ENCODE measurements at regions not wholly inside any gene's neighbourhood (a gene's known extent, or its start where the extent isn't known, plus 50 kb on each side); places are given as distances from the start of the nearest gene placed in this dataset.

GRCh38 chr21:28608646-28609045 lies 384.0 kb downstream of the LTN1 start:
- no peaks in the 10 kb centered on the region for H3K36me3 Mint-ChIP-seq (ENCODE audit: insufficient read depth, unreplicated experiment)
- BruUV-seq (replicated peaks): no TSS peak
- intact Hi-C loops (cut with micrococcal nuclease): no loop called here
- H3K9me3 Mint-ChIP-seq (ENCODE audit: unreplicated experiment): no peaks in the 10 kb centered on the region
- no peaks in the 10 kb centered on the region for H3K4me1 Mint-ChIP-seq (ENCODE audit: insufficient read depth, unreplicated experiment)
- no peak overlapping the region for H3K4me3 Mint-ChIP-seq (ENCODE audit: unreplicated experiment)
- TF ChIP-seq, protein P1, sequence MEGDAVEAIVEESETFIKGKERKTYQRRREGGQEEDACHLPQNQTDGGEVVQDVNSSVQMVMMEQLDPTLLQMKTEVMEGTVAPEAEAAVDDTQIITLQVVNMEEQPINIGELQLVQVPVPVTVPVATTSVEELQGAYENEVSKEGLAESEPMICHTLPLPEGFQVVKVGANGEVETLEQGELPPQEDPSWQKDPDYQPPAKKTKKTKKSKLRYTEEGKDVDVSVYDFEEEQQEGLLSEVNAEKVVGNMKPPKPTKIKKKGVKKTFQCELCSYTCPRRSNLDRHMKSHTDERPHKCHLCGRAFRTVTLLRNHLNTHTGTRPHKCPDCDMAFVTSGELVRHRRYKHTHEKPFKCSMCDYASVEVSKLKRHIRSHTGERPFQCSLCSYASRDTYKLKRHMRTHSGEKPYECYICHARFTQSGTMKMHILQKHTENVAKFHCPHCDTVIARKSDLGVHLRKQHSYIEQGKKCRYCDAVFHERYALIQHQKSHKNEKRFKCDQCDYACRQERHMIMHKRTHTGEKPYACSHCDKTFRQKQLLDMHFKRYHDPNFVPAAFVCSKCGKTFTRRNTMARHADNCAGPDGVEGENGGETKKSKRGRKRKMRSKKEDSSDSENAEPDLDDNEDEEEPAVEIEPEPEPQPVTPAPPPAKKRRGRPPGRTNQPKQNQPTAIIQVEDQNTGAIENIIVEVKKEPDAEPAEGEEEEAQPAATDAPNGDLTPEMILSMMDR (IDR thresholded peaks at IDR 0.05; ENCODE audit: unreplicated experiment): no peak
- CTCF ChIA-PET: interaction anchor here (1.0 kb wide), 1 partner anchor 15 kb away, joined by 3 read pairs; no protein-coding TSS in a partner anchor
- peak; percentile 6 for DNase-seq (ENCODE audit: unreplicated experiment)
- H3K27me3 Mint-ChIP-seq (ENCODE audit: insufficient read depth, unreplicated experiment): no peaks in the 10 kb centered on the region
- no peak overlapping the region for H3K27ac Mint-ChIP-seq (ENCODE audit: low read depth, unreplicated experiment)
- POLR2A ChIA-PET: no interaction called here

GRCh38 chr21:28607545-28607944 lies 385.1 kb downstream of the LTN1 start:
- intact Hi-C loops (cut with micrococcal nuclease): no loop called here
- no peak for DNase-seq (ENCODE audit: unreplicated experiment)
- POLR2A ChIA-PET: no interaction called here
- H3K36me3 Mint-ChIP-seq (ENCODE audit: insufficient read depth, unreplicated experiment): peaks cover 7% of the 10 kb centered on the region
- CTCF ChIA-PET: interaction anchor here (0.6 kb wide), 2 partner anchors 514 to 1536 kb away, joined by 3 read pairs; no protein-coding TSS in a partner anchor
- H3K27ac Mint-ChIP-seq (ENCODE audit: low read depth, unreplicated experiment): no peak overlapping the region
- no TSS peak for BruUV-seq (replicated peaks)
- H3K4me3 Mint-ChIP-seq (ENCODE audit: unreplicated experiment): no peak overlapping the region
- no peaks in the 10 kb centered on the region for H3K4me1 Mint-ChIP-seq (ENCODE audit: insufficient read depth, unreplicated experiment)
- no peaks in the 10 kb centered on the region for H3K9me3 Mint-ChIP-seq (ENCODE audit: unreplicated experiment)
- TF ChIP-seq, protein P1 (IDR thresholded peaks at IDR 0.05; ENCODE audit: unreplicated experiment): no peak
- H3K27me3 Mint-ChIP-seq (ENCODE audit: insufficient read depth, unreplicated experiment): no peaks in the 10 kb centered on the region

DNA sequence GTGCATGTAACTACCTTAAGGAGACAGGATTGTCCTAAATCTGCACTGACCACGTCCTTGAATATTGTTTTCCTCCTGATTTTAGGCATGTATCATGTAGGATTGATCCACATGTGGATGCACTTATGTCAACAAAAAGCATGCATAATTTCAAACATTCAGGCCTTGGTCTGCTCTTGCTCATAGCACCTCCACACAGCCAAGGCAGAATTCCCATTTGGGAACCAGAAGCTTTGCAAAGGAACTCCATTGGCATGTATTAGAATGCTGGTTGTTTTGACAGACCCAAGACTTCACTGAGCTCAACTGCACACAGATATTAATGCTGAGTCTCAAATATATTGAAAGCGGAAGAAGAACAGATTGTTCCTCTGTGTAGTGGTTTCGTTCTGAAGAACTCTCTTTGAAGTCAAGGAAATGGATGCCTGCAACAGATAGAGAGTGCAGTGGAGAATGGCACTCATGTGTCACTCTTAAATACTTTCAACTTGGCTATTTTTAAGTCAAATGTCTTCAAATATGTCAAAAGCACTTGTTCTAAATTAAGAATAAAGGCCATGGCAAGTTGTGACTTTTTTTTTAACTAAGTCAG lies 387.6 kb downstream of the LTN1 start:
- Mint-ChIP-seq H3K36me3 (ENCODE audit: insufficient read depth, unreplicated experiment) (peaks cover 7% of the 10 kb centered on the region), H3K4me1 (ENCODE audit: insufficient read depth, unreplicated experiment) (peaks cover 5% of the 10 kb centered on the region), H3K9me3 (ENCODE audit: unreplicated experiment) (peaks cover 12% of the 10 kb centered on the region), H3K27me3 (ENCODE audit: insufficient read depth, unreplicated experiment) (no peaks in the 10 kb centered on the region), H3K4me3 (ENCODE audit: unreplicated experiment) (no peak overlapping the region), H3K27ac (ENCODE audit: low read depth, unreplicated experiment) (no peak overlapping the region)
- CTCF ChIA-PET: no interaction called here
- TF ChIP-seq, protein P1 (IDR thresholded peaks at IDR 0.05; ENCODE audit: unreplicated experiment): no peak
- no peak for DNase-seq (ENCODE audit: unreplicated experiment)
- intact Hi-C loops (cut with micrococcal nuclease): no loop called here
- BruUV-seq (replicated peaks): no TSS peak
- POLR2A ChIA-PET: no interaction called here

DNA sequence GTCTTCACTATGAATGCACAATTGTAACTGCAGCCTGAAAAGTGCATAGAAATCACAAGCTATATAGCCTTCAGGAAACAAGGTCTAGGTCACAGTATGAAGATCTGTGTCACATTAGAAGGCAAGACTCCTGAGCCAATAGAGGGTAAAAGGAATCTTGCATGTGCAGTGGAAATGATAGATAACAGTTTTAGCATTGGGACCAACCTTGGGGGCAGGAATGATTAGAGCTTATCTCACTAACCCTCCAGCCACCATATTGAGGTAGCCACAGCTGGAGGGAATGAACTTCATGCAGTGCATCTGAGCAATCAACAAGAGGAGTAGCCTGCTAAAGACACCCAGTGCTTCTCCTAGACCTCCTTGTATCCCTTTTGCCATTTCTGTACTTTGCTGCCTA lies 390.1 kb downstream of the LTN1 start:
- H3K27ac Mint-ChIP-seq (ENCODE audit: low read depth, unreplicated experiment): no peak overlapping the region
- no peak for DNase-seq (ENCODE audit: unreplicated experiment)
- ChIA-PET CTCF (no interaction called here), POLR2A (no interaction called here)
- intact Hi-C loops (cut with micrococcal nuclease): no loop called here
- no TSS peak for BruUV-seq (replicated peaks)
- no peaks in the 10 kb centered on the region for H3K27me3 Mint-ChIP-seq (ENCODE audit: insufficient read depth, unreplicated experiment)
- H3K4me3 Mint-ChIP-seq (ENCODE audit: unreplicated experiment): no peak overlapping the region
- H3K4me1 Mint-ChIP-seq (ENCODE audit: insufficient read depth, unreplicated experiment): peaks cover 5% of the 10 kb centered on the region
- TF ChIP-seq, protein P1 (IDR thresholded peaks at IDR 0.05; ENCODE audit: unreplicated experiment): no peak
- H3K9me3 Mint-ChIP-seq (ENCODE audit: unreplicated experiment): peaks cover 21% of the 10 kb centered on the region
- H3K36me3 Mint-ChIP-seq (ENCODE audit: insufficient read depth, unreplicated experiment): peaks cover 7% of the 10 kb centered on the region

Measured in MCF 10A (cell line).